Right lung (tissue), 2 donors: ENCODE measurements at regions not wholly inside any gene's neighbourhood (a gene's known extent, or its start where the extent isn't known, plus 50 kb on each side); places are given as distances from the start of the nearest gene placed in this dataset.

ENCODE experiments used
- DNase-seq, 2 donors: peaks; one replicate each; pipeline ENCODE4 v3.0.0-alpha.2; 2013

GRCh38 chr3:7793786-7794185 is 707.8 kb upstream of the LMCD1 start:
- no peak for DNase-seq

GRCh38 chr3:7798276-7798675 is 703.3 kb upstream of the LMCD1 start:
- DNase-seq = peak; percentile 70 to 71

- DNase-seq = no peak
Observed at GRCh38 chr3:7800006-7800780, 701.4 kb upstream of the LMCD1 start.

- no peak for DNase-seq
Observed at GRCh38 chr3:7812490-7812889, 689.1 kb upstream of the LMCD1 start.

- no peak for DNase-seq
Observed at GRCh38 chr3:7813365-7813764, 688.3 kb upstream of the LMCD1 start.

- no peak for DNase-seq
Observed at GRCh38 chr3:7817239-7817638, 684.4 kb upstream of the LMCD1 start.

- DNase-seq = no peak
Observed at GRCh38 chr3:7820969-7821368, 680.7 kb upstream of the LMCD1 start.

- no peak for DNase-seq
Observed at GRCh38 chr3:7821858-7822257, 679.8 kb upstream of the LMCD1 start.

- peak; percentile 64 to 70 for DNase-seq
Observed at GRCh38 chr3:7841451-7841850, 660.2 kb upstream of the LMCD1 start.

- DNase-seq = peak; percentile 13 to 23
Observed at GRCh38 chr3:7843441-7843840, 658.2 kb upstream of the LMCD1 start.

- no peak for DNase-seq
Observed at GRCh38 chr3:7847021-7847420, 654.6 kb upstream of the LMCD1 start.

- no peak for DNase-seq
Observed at GRCh38 chr3:7847521-7847920, 654.1 kb upstream of the LMCD1 start.

- DNase-seq = peak in 1 of 2 donors; percentile 36
Observed at GRCh38 chr3:7854266-7854665, 647.4 kb upstream of the LMCD1 start.

GRCh38 chr3:7854721-7855120 is 646.9 kb upstream of the LMCD1 start:
- no peak for DNase-seq

- no peak for DNase-seq
Observed at GRCh38 chr3:7865611-7866010, 636.0 kb upstream of the LMCD1 start.

- DNase-seq = no peak
Observed at GRCh38 chr3:7867587-7867986, 634.0 kb upstream of the LMCD1 start.

- no peak for DNase-seq
Observed at GRCh38 chr3:7871003-7871560, 630.5 kb upstream of the LMCD1 start.

- no peak for DNase-seq
Observed at GRCh38 chr3:7874116-7874515, 627.5 kb upstream of the LMCD1 start.

- peak; percentile 42 to 45 for DNase-seq
Observed at GRCh38 chr3:7875925-7876324, 625.7 kb upstream of the LMCD1 start.

- DNase-seq = no peak
Observed at GRCh38 chr3:7876741-7877297, 624.8 kb upstream of the LMCD1 start.

GRCh38 chr3:7877312-7877711 is 624.3 kb upstream of the LMCD1 start:
- DNase-seq = no peak

- DNase-seq = no peak
Observed at GRCh38 chr3:7879572-7879971, 622.1 kb upstream of the LMCD1 start.

- no peak for DNase-seq
Observed at GRCh38 chr3:7881946-7882345, 619.7 kb upstream of the LMCD1 start.

- no peak for DNase-seq
Observed at GRCh38 chr3:7897655-7898054, 604.0 kb upstream of the LMCD1 start.
